ENCODE measurements at regions not wholly inside any gene's neighbourhood (a gene's known extent, or its start where the extent isn't known, plus 50 kb on each side); places are given as distances from the start of the nearest gene placed in this dataset.

- Histone ChIP-seq H3K36me3 (ENCODE audit: control insufficient read depth, insufficient read depth, low read length) (no peaks in the 10 kb centered on the region), H3K79me2 (ENCODE audit: control insufficient read depth, insufficient read depth, low read length) (no peaks in the 10 kb centered on the region), H2AFZ (ENCODE audit: low read depth, low read length) (no peak overlapping the region), H3K9me1 (ENCODE audit: control insufficient read depth, insufficient read depth, low read length) (no peaks in the 10 kb centered on the region), H3K9me3 (replicated peaks; ENCODE audit: control insufficient read depth, insufficient read depth, low read depth, low read length) (no peaks in the 10 kb centered on the region), H3K9ac (ENCODE audit: insufficient read depth in 1 of 2, low read depth in 2 of 2, low read length in 2 of 2) (no peak overlapping the region), H3K4me3 (no peak overlapping the region), H3K27me3 (ENCODE audit: control insufficient read depth in 2 of 2, insufficient read depth in 2 of 2, low read length in 2 of 2) (peaks cover 0 to 11% of the 10 kb centered on the region in 2 experiments; a peak in 2 of 5 replicates), H3K4me2 (ENCODE audit: insufficient read depth, low read length) (no peak overlapping the region), H4K20me1 (replicated peaks; ENCODE audit: control insufficient read depth, insufficient read depth, low read length) (no peaks in the 10 kb centered on the region), H3K4me1 (replicated peaks in 1 of 2; ENCODE audit: control insufficient read depth in 2 of 2, insufficient read depth in 2 of 2, low read length in 2 of 2) (no peaks in the 10 kb centered on the region; a peak in 1 of 5 replicates), H3K27ac (ENCODE audit: extremely low read depth, low read depth, low read length) (no peak overlapping the region)
- no peak for FAIRE-seq
- ATAC-seq, result no peak
- intact Hi-C loops (cut with micrococcal nuclease), result no loop called here
- WGBS (ENCODE audit: insufficient coverage, low coverage, missing lambda C conversion rate), result 0% methylated on average over 13 of the region's 18 CpGs
- DNase-seq (ENCODE audit: extremely low read depth in 1 of 4, low spot score in 3 of 4), result no peak
- ChIA-PET CTCF (ENCODE audit: low intra/inter-chr PET ratio) (no interaction called here), POLR2A (no interaction called here)
- in situ Hi-C loops (cut with MboI), result no loop called here
- no TSS peak for BruUV-seq (replicated peaks)
- TF ChIP-seq ZNF224 (CRISPR knock-in tag; IDR thresholded peaks at IDR 0.05) (no peak), GABPA (tag; conservative IDR thresholded peaks at IDR 0.05; ENCODE audit: low read depth) (peak; percentile 58), ELF1 (tag; IDR thresholded peaks at IDR 0.05) (peak; percentile 72), ZNF282 (CRISPR knock-in tag; IDR thresholded peaks at IDR 0.05) (no peak), VEZF1 (CRISPR knock-in tag; IDR thresholded peaks at IDR 0.05) (peak; percentile 44; the same call in 1 of the 2 replicates)
Measured at GRCh38 chr14:104267895-104268294, 129.5 kb downstream of the KIF26A start.

GRCh38 chr14:104268295-104268694, 129.9 kb downstream of the KIF26A start:
- 1% methylated on average over 7 of the region's 7 CpGs for WGBS (ENCODE audit: insufficient coverage, low coverage, missing lambda C conversion rate)
- ATAC-seq (no peak), DNase-seq (ENCODE audit: extremely low read depth in 1 of 4, low spot score in 3 of 4) (no peak), FAIRE-seq (no peak)
- Histone ChIP-seq H3K9ac (ENCODE audit: insufficient read depth in 1 of 2, low read depth in 2 of 2, low read length in 2 of 2) (no peak overlapping the region), H2AFZ (ENCODE audit: low read depth, low read length) (no peak overlapping the region), H3K36me3 (ENCODE audit: control insufficient read depth, insufficient read depth, low read length) (no peaks in the 10 kb centered on the region), H4K20me1 (replicated peaks; ENCODE audit: control insufficient read depth, insufficient read depth, low read length) (no peaks in the 10 kb centered on the region), H3K79me2 (ENCODE audit: control insufficient read depth, insufficient read depth, low read length) (no peaks in the 10 kb centered on the region), H3K27ac (ENCODE audit: extremely low read depth, low read depth, low read length) (no peak overlapping the region), H3K4me3 (no peak overlapping the region), H3K27me3 (ENCODE audit: control insufficient read depth in 2 of 2, insufficient read depth in 2 of 2, low read length in 2 of 2) (peaks cover 0 to 11% of the 10 kb centered on the region in 2 experiments; a peak in 2 of 5 replicates), H3K9me3 (replicated peaks; ENCODE audit: control insufficient read depth, insufficient read depth, low read depth, low read length) (no peaks in the 10 kb centered on the region), H3K4me1 (replicated peaks in 1 of 2; ENCODE audit: control insufficient read depth in 2 of 2, insufficient read depth in 2 of 2, low read length in 2 of 2) (no peaks in the 10 kb centered on the region; a peak in 1 of 5 replicates), H3K4me2 (ENCODE audit: insufficient read depth, low read length) (no peak overlapping the region), H3K9me1 (ENCODE audit: control insufficient read depth, insufficient read depth, low read length) (no peaks in the 10 kb centered on the region)
- in situ Hi-C loops (cut with MboI), result no loop called here
- ChIA-PET CTCF (ENCODE audit: low intra/inter-chr PET ratio) (no interaction called here), POLR2A (no interaction called here)
- BruUV-seq (replicated peaks), result no TSS peak
- intact Hi-C loops (cut with micrococcal nuclease), result no loop called here
- TF ChIP-seq JUNB (CRISPR knock-in tag; conservative IDR thresholded peaks at IDR 0.05), result no peak
- TF ChIP-seq AFF4 (CRISPR knock-in tag; IDR thresholded peaks at IDR 0.05), result no peak
- TF ChIP-seq ZNF24 (IDR thresholded peaks at IDR 0.05), result no peak
- TF ChIP-seq ZNF124 (CRISPR knock-in tag; IDR thresholded peaks at IDR 0.05), result no peak
- no peak for TF ChIP-seq SFPQ (IDR thresholded peaks at IDR 0.05; ENCODE audit: low read depth, low read length)

Measured in K562 (cell line).